Prostate gland (tissue), 2 donors: ENCODE measurements at regions not wholly inside any gene's neighbourhood (a gene's known extent, or its start where the extent isn't known, plus 50 kb on each side); places are given as distances from the start of the nearest gene placed in this dataset.

Source experiments
- CTCF ChIP-seq, 4 experiments: fragments of 200-600 bp in 2 of 4; fragments of 450-650 bp in 2 of 4; sonication (generic) in 2 of 4; IDR thresholded peaks; 1 replicate in 3 of 4; 2 replicates in 1 of 4; pipeline ENCODE4 v1.5.1; 2016 to 2019; ENCODE audit warnings: antibody characterized with exemption in 4 of 4, mild to moderate bottlenecking in 2 of 4, moderate library complexity in 2 of 4
- POLR2A ChIP-seq: fragments of 450-650 bp; IDR thresholded peaks from one replicate; pipeline ENCODE4 v1.6.1; 2016; ENCODE audit warnings: antibody characterized with exemption, mild to moderate bottlenecking

- TF ChIP-seq POLR2A, result no peak
- TF ChIP-seq CTCF (IDR thresholded peaks at IDR 0.05), result no peak
Measured at GRCh38 chr4:96519291-96519690, 679.4 kb downstream of the PDHA2 start.
